HuH-7 (cell line): ENCODE measurements at regions not wholly inside any gene's neighbourhood (a gene's known extent, or its start where the extent isn't known, plus 50 kb on each side); places are given as distances from the start of the nearest gene placed in this dataset.
A peak's percentile ranks its signal among the peaks of the same experiment; 100 is the strongest.

Experiments used
- DNase-seq: peaks from one replicate; pipeline ENCODE4 v3.0.0; 2011; ENCODE audit warnings: low spot score

- no peak for DNase-seq
Measured at GRCh38 chr7:17019106-17019505, 137.3 kb upstream of the AGR3 start.

GRCh38 chr7:17020250-17020649 is 138.5 kb upstream of the AGR3 start:
- no peak for DNase-seq

- peak; percentile 40 for DNase-seq
Measured at GRCh38 chr7:17021205-17021604, 139.4 kb upstream of the AGR3 start.

- no peak for DNase-seq
Measured at GRCh38 chr7:17022920-17023319, 141.1 kb upstream of the AGR3 start.

GRCh38 chr7:17026269-17026668 is 144.5 kb upstream of the AGR3 start:
- DNase-seq = no peak

GRCh38 chr7:17027143-17027788 is 145.5 kb upstream of the AGR3 start:
- DNase-seq = no peak

GRCh38 chr7:17027789-17028152 is 146.0 kb upstream of the AGR3 start:
- DNase-seq = no peak

- DNase-seq = no peak
Measured at GRCh38 chr7:17029150-17029549, 147.4 kb upstream of the AGR3 start.

GRCh38 chr7:17030559-17030958 is 148.8 kb upstream of the AGR3 start:
- DNase-seq = no peak

- no peak for DNase-seq
Measured at GRCh38 chr7:17031906-17032551, 150.2 kb upstream of the AGR3 start.

- no peak for DNase-seq
Measured at GRCh38 chr7:17033245-17033644, 151.5 kb upstream of the AGR3 start.

GRCh38 chr7:17036584-17036983 is 154.8 kb upstream of the AGR3 start:
- DNase-seq = no peak

GRCh38 chr7:17037356-17037755 is 155.6 kb upstream of the AGR3 start:
- DNase-seq = no peak

GRCh38 chr7:17038160-17038782 is 156.5 kb upstream of the AGR3 start:
- no peak for DNase-seq

- no peak for DNase-seq
Measured at GRCh38 chr7:17038783-17039170, 157.0 kb upstream of the AGR3 start.

GRCh38 chr7:17039372-17039771 is 157.6 kb upstream of the AGR3 start:
- DNase-seq = no peak

- DNase-seq = no peak
Measured at GRCh38 chr7:17040716-17041115, 158.9 kb upstream of the AGR3 start.

- no peak for DNase-seq
Measured at GRCh38 chr7:17041324-17041723, 159.5 kb upstream of the AGR3 start.

- DNase-seq = no peak
Measured at GRCh38 chr7:17042211-17042610, 160.4 kb upstream of the AGR3 start.

- DNase-seq = no peak
Measured at GRCh38 chr7:17043012-17043877, 161.5 kb upstream of the AGR3 start.

GRCh38 chr7:17044396-17044795 is 162.6 kb upstream of the AGR3 start:
- no peak for DNase-seq

GRCh38 chr7:17044861-17045260 is 163.1 kb upstream of the AGR3 start:
- no peak for DNase-seq

GRCh38 chr7:17046259-17046658 is 164.5 kb upstream of the AGR3 start:
- no peak for DNase-seq
